Loucy (cell line): ENCODE measurements at regions not wholly inside any gene's neighbourhood (a gene's known extent, or its start where the extent isn't known, plus 50 kb on each side); places are given as distances from the start of the nearest gene placed in this dataset.

Source experiments
- CTCF ChIP-seq: fragments of 200-600 bp; sonication (generic); conservative IDR thresholded peaks from 2 replicates; pipeline ENCODE4 v1.5.1; 2014; ENCODE audit warnings: mild to moderate bottlenecking, antibody characterized with exemption, low read length
- EZH2phosphoT487 ChIP-seq: fragments of 200-600 bp; IDR thresholded peaks from 2 replicates; pipeline ENCODE4 v1.6.1; 2018; ENCODE audit warnings: antibody characterized with exemption, mild to moderate bottlenecking, moderate library complexity, borderline replicate concordance

GRCh38 chr5:67462147-67462546 is 265.5 kb upstream of the CD180 start:
- TF ChIP-seq CTCF (no peak), EZH2phosphoT487 (no peak)
